Endothelial cell of umbilical vein (primary cell): ENCODE measurements at regions not wholly inside any gene's neighbourhood (a gene's known extent, or its start where the extent isn't known, plus 50 kb on each side); places are given as distances from the start of the nearest gene placed in this dataset.

Experiments used
- BruUV-seq: library from RNA; stranded (reverse); fragments of 400-500 nt; replicated peaks from 2 replicates; lab custom pipeline; 2021; lab: Mats Ljungman, UMichigan
- CTCF ChIA-PET: fragments of 300-600, 350-600 bp; sonication (Branson Sonifier 250); formaldehyde crosslinking; loops from one replicate; lab custom pipeline; 2021; ENCODE audit warnings: antibody characterized with exemption, inconsistent platforms; lab: Charles Lee
- POLR2A ChIA-PET: fragments of 300-600, 350-600 bp; sonication (Branson Sonifier 250); formaldehyde crosslinking; loops from one replicate; lab custom pipeline; 2021; ENCODE audit warnings: antibody characterized with exemption, inconsistent platforms; lab: Charles Lee
- DNase-seq: peaks from one replicate; pipeline ENCODE4 v3.0.0-alpha.2; 2011; ENCODE audit warnings: low read depth, low spot score
- FAIRE-seq: peaks from 2 replicates; lab custom pipeline; 2011; peaks lifted over from hg19 to GRCh38; lab: Jason Lieb, UNC
- H2AFZ ChIP-seq: 2 replicates; pipeline ENCODE4 v1.6.0; 2012; ENCODE audit warnings: low read depth, low read length, control low read depth, inconsistent platforms
- H3K27ac ChIP-seq: 2 replicates; pipeline ENCODE4 v1.5.1; 2011; ENCODE audit warnings: low read depth, mild to moderate bottlenecking, control low read depth, low read length, moderate library complexity; ENCODE audit not compliant: insufficient read depth
- H3K27me3 ChIP-seq, 2 experiments: 2 replicates each; pipeline versions ENCODE4 v1.6.0 to v1.6.1; 2011; ENCODE audit warnings: low read length in 2 of 2, mixed read lengths in 1 of 2; ENCODE audit not compliant: control insufficient read depth in 2 of 2, insufficient read depth in 2 of 2
- H3K36me3 ChIP-seq, 2 experiments: 2 replicates in 1 of 2; 3 replicates in 1 of 2; pipeline ENCODE4 v1.5.1; 2011; ENCODE audit warnings: low read length in 2 of 2, mild to moderate bottlenecking in 1 of 2, moderate library complexity in 1 of 2; ENCODE audit not compliant: control insufficient read depth in 2 of 2, insufficient read depth in 2 of 2; ENCODE audit errors: extremely low read depth in 1 of 2
- H3K4me1 ChIP-seq: 3 replicates; pipeline ENCODE4 v1.5.1; 2011; ENCODE audit warnings: mild to moderate bottlenecking, low read length; ENCODE audit not compliant: control insufficient read depth, insufficient read depth; ENCODE audit errors: extremely low read depth
- H3K4me2 ChIP-seq: 2 replicates; pipeline ENCODE4 v1.6.1; 2011; ENCODE audit warnings: low read length, control low read depth, mixed read lengths; ENCODE audit not compliant: insufficient read depth
- H3K4me3 ChIP-seq, 3 experiments: fragments of 200-600 bp in 1 of 3; sonication (generic), shearing (Covaris generic) in 1 of 3; replicated peaks in 1 of 3; 2 replicates each; pipeline ENCODE4 v1.5.1; 2011 to 2016; ENCODE audit warnings: control low read depth in 3 of 3, low read length in 3 of 3, mild to moderate bottlenecking in 2 of 3, inconsistent platforms in 1 of 3, low read depth in 1 of 3, moderate library complexity in 1 of 3; ENCODE audit not compliant: insufficient read depth in 1 of 3
- H3K79me2 ChIP-seq: 2 replicates; pipeline ENCODE4 v1.6.0; 2012; ENCODE audit warnings: low read length, inconsistent platforms; ENCODE audit not compliant: control insufficient read depth, insufficient read depth
- H3K9ac ChIP-seq: replicated peaks from 2 replicates; pipeline ENCODE3; 2011; ENCODE audit warnings: low read length, control low read depth; ENCODE audit not compliant: insufficient read depth; ENCODE audit errors: extremely low read depth
- H3K9me1 ChIP-seq: replicated peaks from 3 replicates; pipeline ENCODE4 v1.6.0; 2011; ENCODE audit warnings: mild to moderate bottlenecking, low read length; ENCODE audit not compliant: control insufficient read depth, insufficient read depth; ENCODE audit errors: extremely low read depth
- H3K9me3 ChIP-seq: replicated peaks from 2 replicates; pipeline ENCODE4 v1.5.1; 2012; ENCODE audit warnings: low read length, inconsistent platforms; ENCODE audit not compliant: control insufficient read depth, insufficient read depth
- H4K20me1 ChIP-seq: replicated peaks from 2 replicates; pipeline ENCODE3; 2011; ENCODE audit warnings: mild to moderate bottlenecking, low read length; ENCODE audit not compliant: control insufficient read depth, insufficient read depth; ENCODE audit errors: extremely low read depth
- EZH2 ChIP-seq: IDR thresholded peaks from 2 replicates; pipeline ENCODE4 v1.6.1; 2012; ENCODE audit warnings: borderline replicate concordance, low read depth, mild to moderate bottlenecking, moderate library complexity, low read length, inconsistent platforms; ENCODE audit not compliant: severe bottlenecking
- FOS ChIP-seq: IDR thresholded peaks from 2 replicates; pipeline ENCODE4 v1.6.1; 2011; ENCODE audit warnings: mild to moderate bottlenecking, low read length, moderate library complexity, borderline replicate concordance; ENCODE audit not compliant: insufficient read depth
- GATA2 ChIP-seq: IDR thresholded peaks from 2 replicates; pipeline ENCODE4 v1.7.0; 2011; ENCODE audit warnings: low read depth, mild to moderate bottlenecking, moderate library complexity, mixed read lengths, low read length; ENCODE audit not compliant: insufficient read length, insufficient read depth
- JUN ChIP-seq: IDR thresholded peaks from 2 replicates; pipeline ENCODE4 v1.6.1; 2011; ENCODE audit warnings: borderline replicate concordance, low read depth; ENCODE audit not compliant: insufficient read length, insufficient read depth
- MYC ChIP-seq: IDR thresholded peaks from one replicate; pipeline ENCODE4 v1.6.1; 2011; ENCODE audit warnings: mild to moderate bottlenecking, low read depth, low read length
- POLR2A ChIP-seq: IDR thresholded peaks from 2 replicates; pipeline ENCODE4 v1.6.1; 2012; ENCODE audit warnings: low read depth, mild to moderate bottlenecking, control low read depth, low read length
- POLR2AphosphoS5 ChIP-seq: IDR thresholded peaks from 2 replicates; pipeline ENCODE4 v1.6.1; 2012; ENCODE audit warnings: low read depth, mild to moderate bottlenecking, control low read depth, low read length, moderate library complexity; ENCODE audit not compliant: insufficient read depth
- dilution Hi-C: fragments of 300-500 bp; cut with MboI; formaldehyde crosslinking; loops from one replicate; pipeline ENCODE4 v1.15.0; 2019; ENCODE audit warnings: low sequenced_read_pairs; ENCODE audit not compliant: extremely low pct_ligation_motif_present
- intact Hi-C: fragments of 100-400 bp; cut with micrococcal nuclease; formaldehyde crosslinking; loops from one replicate; pipeline ENCODE4 v1.10.0; 2022
- TF ChIP-seq, protein P1 (sequence below), 2 donors: IDR thresholded peaks; 1 replicate in 1 of 2; 2 replicates in 1 of 2; pipeline ENCODE4 v1.5.1; 2011; ENCODE audit warnings: low read length in 2 of 2, mild to moderate bottlenecking in 2 of 2, moderate library complexity in 2 of 2, control low read depth in 1 of 2, inconsistent platforms in 1 of 2, low read depth in 1 of 2; ENCODE audit not compliant: insufficient read depth in 1 of 2; ENCODE audit errors: extremely low read depth in 1 of 2
- TF ChIP-seq, protein P2 (sequence below): IDR thresholded peaks from 2 replicates; pipeline ENCODE4 v1.6.1; 2011; ENCODE audit not compliant: insufficient read depth, insufficient read length

DNA sequence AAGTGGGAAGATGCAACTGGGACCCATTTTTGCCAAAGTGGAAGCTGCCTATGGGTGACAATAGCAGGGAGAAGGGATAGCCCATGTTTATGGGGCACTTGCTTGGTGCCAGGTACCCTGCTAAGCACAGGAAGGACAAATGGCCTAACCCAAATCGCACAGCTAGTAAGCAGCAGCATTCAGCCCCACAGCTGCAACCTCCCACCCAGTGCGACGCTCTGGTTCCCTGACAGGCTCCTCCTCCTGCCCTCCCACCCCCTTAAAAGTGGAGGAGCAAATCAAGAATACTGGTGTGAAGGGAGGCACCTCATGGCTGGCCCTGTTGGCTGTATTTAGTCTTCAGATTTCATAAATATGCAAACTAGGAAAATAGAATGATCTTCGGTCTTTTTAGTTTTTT, 76.2 kb downstream of the RIN2 start:
- no TSS peak for BruUV-seq
- no peaks in the 10 kb centered on the region for H3K79me2 ChIP-seq
- no peaks in the 10 kb centered on the region for H3K9me3 ChIP-seq
- dilution Hi-C loops = no loop called here
- no peak overlapping the region for H3K27ac ChIP-seq
- H3K27me3 ChIP-seq = no peaks in the 10 kb centered on the region
- POLR2A ChIA-PET = no interaction called here
- H3K9ac ChIP-seq = no peak overlapping the region
- H2AFZ ChIP-seq = no peak overlapping the region
- intact Hi-C loops = no loop called here
- H3K9me1 ChIP-seq = no peaks in the 10 kb centered on the region
- H3K36me3 ChIP-seq = no peaks in the 10 kb centered on the region
- FAIRE-seq (no peak), DNase-seq (no peak)
- TF ChIP-seq, protein P1, sequence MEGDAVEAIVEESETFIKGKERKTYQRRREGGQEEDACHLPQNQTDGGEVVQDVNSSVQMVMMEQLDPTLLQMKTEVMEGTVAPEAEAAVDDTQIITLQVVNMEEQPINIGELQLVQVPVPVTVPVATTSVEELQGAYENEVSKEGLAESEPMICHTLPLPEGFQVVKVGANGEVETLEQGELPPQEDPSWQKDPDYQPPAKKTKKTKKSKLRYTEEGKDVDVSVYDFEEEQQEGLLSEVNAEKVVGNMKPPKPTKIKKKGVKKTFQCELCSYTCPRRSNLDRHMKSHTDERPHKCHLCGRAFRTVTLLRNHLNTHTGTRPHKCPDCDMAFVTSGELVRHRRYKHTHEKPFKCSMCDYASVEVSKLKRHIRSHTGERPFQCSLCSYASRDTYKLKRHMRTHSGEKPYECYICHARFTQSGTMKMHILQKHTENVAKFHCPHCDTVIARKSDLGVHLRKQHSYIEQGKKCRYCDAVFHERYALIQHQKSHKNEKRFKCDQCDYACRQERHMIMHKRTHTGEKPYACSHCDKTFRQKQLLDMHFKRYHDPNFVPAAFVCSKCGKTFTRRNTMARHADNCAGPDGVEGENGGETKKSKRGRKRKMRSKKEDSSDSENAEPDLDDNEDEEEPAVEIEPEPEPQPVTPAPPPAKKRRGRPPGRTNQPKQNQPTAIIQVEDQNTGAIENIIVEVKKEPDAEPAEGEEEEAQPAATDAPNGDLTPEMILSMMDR (IDR thresholded peaks at IDR 0.05; ENCODE audit: extremely low read depth in 1 of 2, insufficient read depth in 1 of 2, low read depth in 1 of 2, low read length in 2 of 2) = no peak
- TF ChIP-seq GATA2 (no peak), MYC (no peak), POLR2A (no peak), POLR2AphosphoS5 (no peak), EZH2 (no peak)
- H4K20me1 ChIP-seq = no peaks in the 10 kb centered on the region
- CTCF ChIA-PET = no interaction called here
- no peak overlapping the region for H3K4me3 ChIP-seq
- no peaks in the 10 kb centered on the region for H3K4me1 ChIP-seq
- H3K4me2 ChIP-seq = no peak overlapping the region

DNA sequence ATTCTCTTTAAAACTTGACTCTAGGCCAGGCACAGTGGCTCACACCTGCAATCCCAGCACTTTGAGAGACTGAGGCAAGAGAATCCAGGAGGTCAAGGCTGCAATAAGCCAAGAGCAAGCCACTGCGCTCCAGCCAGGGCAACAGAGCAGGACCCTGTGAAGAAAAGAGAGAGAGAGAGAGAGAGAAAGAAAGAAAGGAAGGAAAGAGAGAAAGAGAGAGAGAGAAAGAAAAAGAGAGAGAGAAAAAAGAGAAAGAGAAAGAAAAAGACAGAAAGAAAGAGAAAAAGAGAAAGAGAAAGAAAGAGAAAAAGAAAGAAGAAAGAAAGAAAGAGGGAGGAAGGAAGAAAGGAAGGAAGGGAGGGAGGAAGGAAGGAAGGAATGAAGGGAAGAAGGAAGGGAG, 76.7 kb downstream of the RIN2 start:
- intact Hi-C loops = no loop called here
- Histone ChIP-seq H3K9me3 (no peaks in the 10 kb centered on the region), H2AFZ (no peak overlapping the region), H4K20me1 (no peaks in the 10 kb centered on the region), H3K79me2 (no peaks in the 10 kb centered on the region), H3K9ac (no peak overlapping the region), H3K4me3 (no peak overlapping the region), H3K27ac (no peak overlapping the region), H3K4me1 (no peaks in the 10 kb centered on the region), H3K27me3 (no peaks in the 10 kb centered on the region), H3K9me1 (no peaks in the 10 kb centered on the region), H3K36me3 (no peaks in the 10 kb centered on the region), H3K4me2 (no peak overlapping the region)
- dilution Hi-C loops = no loop called here
- no TSS peak for BruUV-seq
- POLR2A ChIA-PET = no interaction called here
- FAIRE-seq (no peak), DNase-seq (no peak)
- CTCF ChIA-PET = interaction anchor here (0.8 to 1.5 kb wide), 2 partner anchors 9 to 182 kb away, joined by 3 to 4 read pairs; partner anchors contain the start of gene NAA20
- TF ChIP-seq JUN (no peak), POLR2A (no peak), MYC (no peak), POLR2AphosphoS5 (no peak), GATA2 (no peak), FOS (no peak), EZH2 (no peak)
- TF ChIP-seq, protein P1 (IDR thresholded peaks at IDR 0.05; ENCODE audit: extremely low read depth in 1 of 2, insufficient read depth in 1 of 2, low read depth in 1 of 2, low read length in 2 of 2) = no peak
- TF ChIP-seq, protein P2, sequence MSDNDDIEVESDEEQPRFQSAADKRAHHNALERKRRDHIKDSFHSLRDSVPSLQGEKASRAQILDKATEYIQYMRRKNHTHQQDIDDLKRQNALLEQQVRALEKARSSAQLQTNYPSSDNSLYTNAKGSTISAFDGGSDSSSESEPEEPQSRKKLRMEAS = no peak
